ENCODE measurements at regions not wholly inside any gene's neighbourhood (a gene's known extent, or its start where the extent isn't known, plus 50 kb on each side); places are given as distances from the start of the nearest gene placed in this dataset.

- ATAC-seq (no peak), DNase-seq (ENCODE audit: low read depth, low spot score) (no peak)
- Histone ChIP-seq H3K27me3 (ENCODE audit: control insufficient read depth, insufficient read depth, low read length) (no peaks in the 10 kb centered on the region), H3K36me3 (ENCODE audit: control insufficient read depth, insufficient read depth, low read length) (no peaks in the 10 kb centered on the region), H3K27ac (ENCODE audit: low read length) (no peak overlapping the region), H3K4me3 (ENCODE audit: low read depth in 2 of 2, low read length in 2 of 2) (no peak overlapping the region), H3K9me3 (ENCODE audit: control insufficient read depth, insufficient read depth, low read depth, low read length) (no peaks in the 10 kb centered on the region), H3K4me1 (ENCODE audit: control insufficient read depth, insufficient read depth, low read length) (no peaks in the 10 kb centered on the region)
- TF ChIP-seq TCF7L2 (IDR thresholded peaks at IDR 0.05; ENCODE audit: low read depth, low read length): no peak
- TF ChIP-seq POLR2AphosphoS5 (IDR thresholded peaks at IDR 0.05; ENCODE audit: low read depth, low read length): no peak
- TF ChIP-seq CTCF (IDR thresholded peaks at IDR 0.05): no peak
- TF ChIP-seq SIN3A (IDR thresholded peaks at IDR 0.05; ENCODE audit: borderline replicate concordance, insufficient read depth, low read depth, low read length): no peak
- no peak for TF ChIP-seq REST (IDR thresholded peaks at IDR 0.05; ENCODE audit: insufficient read depth in 1 of 2, low read depth in 2 of 2, low read length in 1 of 2)
- BruUV-seq (replicated peaks): no TSS peak
- intact Hi-C loops (cut with micrococcal nuclease; ENCODE audit: unreplicated experiment): loop anchor here (5.0 kb wide), 2 partner anchors 67 to 258 kb away; partner anchors contain the start of gene OLFM1
- ChIA-PET POLR2A (no interaction called here), CTCF (interaction anchor here (0.6 kb wide), 1 partner anchor 132 kb away, joined by 3 read pairs; no protein-coding TSS in a partner anchor)
- in situ Hi-C loops (cut with HindIII; ENCODE audit: low pct_unique_long_range_greater_than_20kb, low sequenced_read_pairs): no loop called here
These were observed 134.6 kb upstream of the PPP1R26 start for GRCh38 chr9:135344915-135345500.

- BruUV-seq (replicated peaks): no TSS peak
- ChIA-PET POLR2A (no interaction called here), CTCF (no interaction called here)
- Histone ChIP-seq H3K27ac (ENCODE audit: low read length) (no peak overlapping the region), H3K9me3 (ENCODE audit: control insufficient read depth, insufficient read depth, low read depth, low read length) (no peaks in the 10 kb centered on the region), H3K4me1 (ENCODE audit: control insufficient read depth, insufficient read depth, low read length) (no peaks in the 10 kb centered on the region), H3K27me3 (ENCODE audit: control insufficient read depth, insufficient read depth, low read length) (no peaks in the 10 kb centered on the region), H3K4me3 (ENCODE audit: low read depth in 2 of 2, low read length in 2 of 2) (no peak overlapping the region), H3K36me3 (ENCODE audit: control insufficient read depth, insufficient read depth, low read length) (no peaks in the 10 kb centered on the region)
- TF ChIP-seq REST (IDR thresholded peaks at IDR 0.05; ENCODE audit: insufficient read depth in 1 of 2, low read depth in 2 of 2, low read length in 1 of 2) (no peak), CTCF (IDR thresholded peaks at IDR 0.05) (no peak), TCF7L2 (IDR thresholded peaks at IDR 0.05; ENCODE audit: low read depth, low read length) (no peak), POLR2AphosphoS5 (IDR thresholded peaks at IDR 0.05; ENCODE audit: low read depth, low read length) (no peak), SIN3A (IDR thresholded peaks at IDR 0.05; ENCODE audit: borderline replicate concordance, insufficient read depth, low read depth, low read length) (no peak)
- in situ Hi-C loops (cut with HindIII; ENCODE audit: low pct_unique_long_range_greater_than_20kb, low sequenced_read_pairs) (no loop called here), intact Hi-C loops (cut with micrococcal nuclease; ENCODE audit: unreplicated experiment) (no loop called here)
- ATAC-seq (no peak), DNase-seq (ENCODE audit: low read depth, low spot score) (no peak)
These were observed 133.7 kb upstream of the PPP1R26 start for GRCh38 chr9:135345775-135346433.
